HG03280 (cell line): ENCODE measurements at regions not wholly inside any gene's neighbourhood (a gene's known extent, or its start where the extent isn't known, plus 50 kb on each side); places are given as distances from the start of the nearest gene placed in this dataset.
"Not testable (repeated sequence)": the region's sequence is repeated elsewhere in the genome, so short reads cannot be mapped to it uniquely, and the experiment has no call there.

ENCODE experiments used
- ATAC-seq: cut with Tn5 transposase; IDR thresholded peaks from one replicate; pipeline ENCODE4 v1.9.1; 2021; ENCODE audit warnings: mild to moderate bottlenecking, moderate library complexity; ENCODE audit not compliant: unreplicated experiment

- ATAC-seq = not testable (repeated sequence)
Observed at GRCh38 chr9:62798884-62799850, 1609.3 kb downstream of the SPATA31A7 start.

GRCh38 chr9:62799851-62800371, 1610.1 kb downstream of the SPATA31A7 start:
- ATAC-seq = not testable (repeated sequence)

GRCh38 chr9:62800451-62801371, 1610.9 kb downstream of the SPATA31A7 start:
- not testable (repeated sequence) for ATAC-seq

GRCh38 chr9:62801372-62801811, 1611.6 kb downstream of the SPATA31A7 start:
- ATAC-seq = not testable (repeated sequence)

GRCh38 chr9:62801961-62802718, 1612.3 kb downstream of the SPATA31A7 start:
- ATAC-seq = peak; percentile 100

GRCh38 chr9:62802719-62803079, 1612.9 kb downstream of the SPATA31A7 start:
- ATAC-seq = not testable (repeated sequence)

- ATAC-seq = not testable (repeated sequence)
Observed at GRCh38 chr9:62803099-62803498, 1613.3 kb downstream of the SPATA31A7 start.

- not testable (repeated sequence) for ATAC-seq
Observed at GRCh38 chr9:62804314-62804713, 1614.5 kb downstream of the SPATA31A7 start.

- ATAC-seq = not testable (repeated sequence)
Observed at GRCh38 chr9:62807424-62807823, 1617.6 kb downstream of the SPATA31A7 start.

GRCh38 chr9:62808081-62808480, 1618.2 kb downstream of the SPATA31A7 start:
- ATAC-seq = not testable (repeated sequence)

GRCh38 chr9:62810318-62810717, 1620.5 kb downstream of the SPATA31A7 start:
- not testable (repeated sequence) for ATAC-seq

- not testable (repeated sequence) for ATAC-seq
Observed at GRCh38 chr9:62810811-62811315, 1621.0 kb downstream of the SPATA31A7 start.

GRCh38 chr9:62815436-62815835, 1625.6 kb downstream of the SPATA31A7 start:
- not testable (repeated sequence) for ATAC-seq

- ATAC-seq = not testable (repeated sequence)
Observed at GRCh38 chr9:62816331-62816730, 1626.5 kb downstream of the SPATA31A7 start.

- not testable (repeated sequence) for ATAC-seq
Observed at GRCh38 chr9:62817214-62817613, 1627.4 kb downstream of the SPATA31A7 start.

- ATAC-seq = not testable (repeated sequence)
Observed at GRCh38 chr9:62822185-62822584, 1632.3 kb downstream of the SPATA31A7 start.

GRCh38 chr9:62827957-62828907, 1638.4 kb downstream of the SPATA31A7 start:
- ATAC-seq = not testable (repeated sequence)

GRCh38 chr9:62830829-62831459, 1641.1 kb downstream of the SPATA31A7 start:
- ATAC-seq = not testable (repeated sequence)
